ENCODE measurements at regions not wholly inside any gene's neighbourhood (a gene's known extent, or its start where the extent isn't known, plus 50 kb on each side); places are given as distances from the start of the nearest gene placed in this dataset.

DNA sequence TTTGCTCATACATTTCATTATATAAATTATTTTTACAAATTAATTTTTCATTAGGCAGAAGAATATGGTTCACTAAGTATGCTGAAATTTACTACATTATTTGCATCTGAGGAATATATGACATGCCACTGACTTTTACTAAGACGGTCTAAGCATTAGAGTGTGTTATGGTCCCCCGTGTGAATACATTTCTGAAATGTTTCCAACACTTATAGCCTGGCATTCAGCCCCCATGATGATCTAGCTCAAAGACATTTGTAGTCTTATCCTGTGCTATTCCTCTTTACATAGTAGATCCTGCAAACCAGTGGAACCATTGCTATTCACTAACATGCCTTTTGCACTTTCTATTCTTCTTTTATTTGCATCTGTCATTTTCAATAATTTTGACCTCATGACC is 1878.0 kb downstream of the MRPL39 start:
- no peak for DNase-seq (ENCODE audit: low read depth)

- DNase-seq (ENCODE audit: low read depth): no peak
Observed at GRCh38 chr21:23725576-23725975, 1881.7 kb downstream of the MRPL39 start.

DNA sequence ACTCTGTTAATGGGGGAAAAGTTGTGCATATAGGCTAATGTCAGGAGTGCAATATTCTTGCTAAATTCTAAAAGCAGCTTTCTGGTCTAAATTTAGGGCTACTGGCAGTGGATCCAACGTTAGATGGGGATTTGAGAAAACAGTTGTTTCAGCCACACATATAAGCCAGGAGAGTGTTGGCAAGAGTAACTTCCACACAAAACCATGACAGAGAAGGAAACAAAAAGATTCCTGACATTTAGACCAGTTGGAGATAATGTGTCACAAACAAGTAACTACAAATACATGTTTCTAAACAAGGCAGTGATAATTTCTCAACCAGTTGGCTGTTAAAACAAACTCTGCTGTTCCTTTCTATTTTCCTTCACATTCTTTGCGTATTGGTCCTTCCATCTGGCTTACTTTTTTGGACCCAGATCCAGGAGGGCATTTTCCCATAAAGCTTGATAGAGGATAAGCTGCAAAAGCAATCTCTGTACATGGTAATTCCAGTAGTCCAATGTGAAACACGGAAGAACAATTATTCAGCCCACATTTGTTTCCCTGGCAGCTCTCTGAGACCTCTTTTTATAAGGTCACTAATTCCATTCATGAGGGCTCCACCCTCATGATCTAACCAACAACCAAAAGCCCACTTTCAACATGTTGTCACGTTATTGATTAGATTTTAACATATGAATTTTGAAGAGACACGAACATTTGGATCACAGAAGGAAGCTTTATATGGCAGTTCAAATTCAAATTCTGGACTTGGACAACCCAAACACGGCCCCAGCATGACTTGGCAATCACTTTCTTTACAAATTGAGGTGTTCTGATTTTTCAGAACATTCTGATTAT is 1888.6 kb downstream of the MRPL39 start:
- no peak for DNase-seq (ENCODE audit: low read depth)

DNA sequence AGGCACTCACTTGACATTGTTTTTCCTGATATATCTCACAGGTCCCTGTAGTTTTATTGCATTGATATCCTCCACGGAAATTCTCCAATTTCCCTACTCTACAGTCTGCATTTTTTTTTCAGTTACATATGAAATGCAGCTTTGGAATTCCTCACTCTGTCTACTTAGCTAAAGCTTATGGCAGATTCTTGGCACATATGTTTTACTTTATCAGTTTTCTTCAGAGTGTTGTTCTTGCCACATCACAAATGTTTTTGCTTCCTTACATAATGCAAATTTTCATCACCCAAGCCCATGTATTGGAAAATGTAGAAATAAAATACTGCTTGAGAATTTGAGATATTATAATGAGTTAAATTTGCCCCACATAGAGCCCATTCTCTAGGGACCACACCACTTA is 1895.1 kb downstream of the MRPL39 start:
- no peak for DNase-seq (ENCODE audit: low read depth)

GRCh38 chr21:23706431-23706830 is 1900.8 kb downstream of the MRPL39 start:
- no peak for DNase-seq (ENCODE audit: low read depth)

DNA sequence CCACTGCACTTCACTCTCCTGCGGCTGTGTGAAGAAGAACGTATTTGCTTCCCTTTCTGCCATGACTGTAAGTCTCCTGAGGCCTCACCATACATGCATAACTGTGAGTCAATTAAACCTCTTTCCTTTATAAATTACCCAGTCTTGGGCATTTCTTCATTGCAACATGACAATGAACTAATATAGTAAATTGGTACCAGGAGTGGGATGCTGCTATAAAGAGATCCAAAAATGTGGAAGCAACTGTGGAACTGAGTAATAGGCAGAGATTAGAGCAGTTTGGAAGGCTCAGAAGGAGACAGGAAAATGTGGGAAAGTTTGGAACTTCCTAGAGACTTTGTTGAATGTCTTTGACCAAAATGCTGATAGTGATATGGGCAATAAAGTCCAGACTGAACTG is 1907.9 kb downstream of the MRPL39 start:
- DNase-seq (ENCODE audit: low read depth): no peak

GRCh38 chr21:23698619-23699018 is 1908.7 kb downstream of the MRPL39 start:
- no peak for DNase-seq (ENCODE audit: low read depth)

DNA sequence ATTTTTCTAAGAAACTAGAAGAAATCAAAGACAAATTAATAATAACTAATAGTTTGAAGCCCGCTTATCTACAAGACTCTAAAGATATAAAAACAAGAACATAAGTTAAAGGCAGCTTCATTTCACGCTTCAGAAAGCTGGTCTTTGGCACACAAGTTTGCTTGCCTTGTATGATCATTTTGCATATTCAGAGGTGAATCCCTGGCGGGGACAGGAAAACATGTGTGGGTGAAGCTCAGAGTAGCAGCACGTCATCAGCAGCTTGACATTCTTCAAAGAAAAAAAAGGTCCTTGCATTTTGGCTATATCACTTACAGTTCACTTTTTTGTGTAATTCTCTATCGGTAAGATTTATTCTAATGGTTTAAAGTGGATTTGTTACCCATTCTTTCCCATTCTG is 1911.8 kb downstream of the MRPL39 start:
- DNase-seq (ENCODE audit: low read depth): no peak

- no peak for DNase-seq (ENCODE audit: low read depth)
Observed at GRCh38 chr21:23694390-23694789, 1912.9 kb downstream of the MRPL39 start.

DNA sequence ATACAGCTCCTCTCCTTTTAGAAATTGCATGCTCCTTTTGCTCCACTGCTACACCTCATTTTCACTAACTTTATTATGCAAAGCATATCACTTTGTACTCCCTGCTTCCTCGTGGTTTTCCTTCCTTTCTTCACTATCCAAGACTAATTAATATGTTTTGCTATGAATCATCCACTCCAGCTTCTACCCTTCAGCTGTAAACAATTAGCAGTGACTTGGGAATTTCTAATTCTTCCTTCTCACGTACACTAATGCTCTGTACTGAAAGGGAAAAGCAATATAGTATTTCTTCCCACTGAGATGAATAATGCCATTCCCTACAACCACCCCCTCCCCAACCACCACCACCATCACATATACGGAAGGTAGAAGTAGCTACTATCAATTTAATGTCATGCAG is 1917.0 kb downstream of the MRPL39 start:
- no peak for DNase-seq (ENCODE audit: low read depth)

DNA sequence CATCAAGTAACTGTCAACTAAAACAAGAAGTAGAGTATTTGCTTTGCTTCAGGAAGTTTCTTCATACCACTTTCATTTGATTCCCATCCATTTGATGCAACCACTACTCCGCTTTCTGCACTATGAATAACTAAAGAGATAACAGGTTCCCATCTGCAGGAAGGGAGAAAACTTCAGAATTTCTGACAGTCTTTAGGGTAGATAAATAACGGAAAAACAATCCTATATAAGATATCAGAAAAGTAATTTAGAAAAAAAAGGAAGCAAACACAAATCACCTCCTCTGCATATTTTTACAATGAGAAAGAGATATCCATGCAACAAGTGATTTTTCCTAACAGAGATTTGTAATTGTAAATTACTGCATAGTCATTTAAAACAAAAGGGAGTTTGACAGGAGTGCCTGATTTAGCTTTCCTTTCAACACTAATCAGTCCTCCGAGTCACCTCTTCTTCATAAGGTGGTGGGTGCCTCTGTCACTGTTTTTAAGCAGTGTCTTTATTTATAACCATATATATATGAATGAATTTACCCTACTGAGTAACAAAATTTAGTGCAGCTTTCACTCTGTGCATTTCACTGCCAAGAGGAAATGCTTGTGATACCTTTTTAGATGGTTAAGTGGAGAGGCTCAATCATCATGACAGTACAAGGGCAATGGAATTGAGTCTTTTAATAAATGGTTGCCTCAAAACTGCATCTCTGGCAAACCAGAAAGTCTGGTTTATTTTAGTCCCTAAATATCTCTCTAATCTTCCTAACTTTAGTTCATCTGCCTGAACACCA is 1920.4 kb downstream of the MRPL39 start:
- no peak for DNase-seq (ENCODE audit: low read depth)

DNA sequence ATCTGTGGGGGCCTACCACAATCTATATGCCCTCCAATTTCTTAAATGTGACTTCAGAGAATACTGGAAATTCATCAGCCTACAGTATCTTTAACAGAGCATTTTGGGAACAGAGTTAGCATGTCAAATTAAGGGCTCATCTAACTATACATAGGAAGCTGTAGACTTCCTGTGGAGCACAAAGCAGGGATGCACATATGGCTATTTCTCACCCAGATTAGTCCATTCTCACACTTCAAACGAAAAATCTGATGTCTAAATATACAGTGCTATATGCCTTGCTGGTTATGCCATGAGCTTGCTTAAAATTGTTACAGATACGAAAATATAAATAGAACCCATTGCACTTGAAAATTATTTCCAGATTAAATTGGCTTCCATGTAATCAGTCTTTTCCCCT is 1922.8 kb downstream of the MRPL39 start:
- no peak for DNase-seq (ENCODE audit: low read depth)

DNA sequence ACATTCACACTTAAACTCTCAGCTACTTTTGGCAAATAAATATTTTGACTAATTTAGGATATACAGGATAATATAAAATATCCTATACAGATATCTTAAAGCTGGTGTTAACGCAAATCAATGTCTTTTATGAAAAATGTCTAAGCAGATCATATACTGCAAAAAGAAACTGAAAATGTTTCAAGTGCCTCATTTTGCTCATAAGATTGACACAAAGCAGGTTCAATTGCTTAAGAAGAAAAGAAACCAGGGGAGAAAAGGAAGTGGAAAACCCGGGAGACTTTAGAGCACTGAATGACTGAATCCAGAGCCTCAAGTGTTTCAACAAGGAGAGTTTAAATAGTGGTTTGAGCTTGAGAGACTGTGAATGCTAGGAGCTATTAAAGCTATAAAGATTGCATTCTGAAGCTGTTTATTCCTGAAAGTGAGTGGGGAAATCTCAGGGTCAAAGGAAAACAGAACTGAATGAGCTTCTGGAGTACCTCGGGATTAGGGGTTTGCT is 1943.0 kb downstream of the MRPL39 start:
- no peak for DNase-seq (ENCODE audit: low read depth)

DNA sequence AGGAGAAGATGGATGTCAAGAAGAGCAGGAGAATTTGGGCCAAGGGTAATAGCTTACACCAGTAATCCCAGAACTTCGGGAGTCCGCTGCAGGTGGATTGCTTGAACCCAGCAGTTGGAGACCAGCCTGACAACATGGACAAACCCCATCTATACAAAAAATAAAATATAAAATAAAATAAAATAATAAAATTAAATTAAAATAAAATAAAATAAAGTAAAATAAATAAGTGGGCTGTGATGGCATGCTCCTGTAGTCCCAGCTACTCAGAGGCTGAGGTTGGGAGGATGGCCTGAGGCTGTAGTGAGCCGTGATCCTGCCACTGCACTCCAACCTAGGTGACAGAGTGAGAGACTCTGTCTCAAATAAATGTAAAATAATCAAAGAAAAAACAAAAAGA is 1946.7 kb downstream of the MRPL39 start:
- no peak for DNase-seq (ENCODE audit: low read depth)

- no peak for DNase-seq (ENCODE audit: low read depth)
Observed at GRCh38 chr21:23644768-23645167, 1962.5 kb downstream of the MRPL39 start.

DNA sequence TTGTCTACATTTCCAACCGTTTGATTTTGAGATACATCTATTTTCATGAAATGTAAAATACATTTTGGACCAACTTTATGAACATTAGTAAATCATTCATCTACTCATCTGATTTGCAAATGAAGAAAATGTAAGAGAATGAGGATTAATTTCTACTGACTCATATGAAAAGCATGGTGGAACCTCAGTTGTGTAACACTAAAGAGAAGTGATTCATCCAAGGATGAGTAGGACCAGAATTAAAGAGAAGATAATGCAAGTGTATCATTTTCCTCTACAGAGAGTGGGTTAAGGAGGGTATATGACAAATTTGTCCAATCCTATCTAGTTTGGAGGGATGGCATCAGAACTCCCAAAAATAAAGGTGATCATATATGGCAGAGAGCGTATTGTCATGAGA is 1967.6 kb downstream of the MRPL39 start:
- peak; percentile 38 for DNase-seq (ENCODE audit: low read depth)

DNA sequence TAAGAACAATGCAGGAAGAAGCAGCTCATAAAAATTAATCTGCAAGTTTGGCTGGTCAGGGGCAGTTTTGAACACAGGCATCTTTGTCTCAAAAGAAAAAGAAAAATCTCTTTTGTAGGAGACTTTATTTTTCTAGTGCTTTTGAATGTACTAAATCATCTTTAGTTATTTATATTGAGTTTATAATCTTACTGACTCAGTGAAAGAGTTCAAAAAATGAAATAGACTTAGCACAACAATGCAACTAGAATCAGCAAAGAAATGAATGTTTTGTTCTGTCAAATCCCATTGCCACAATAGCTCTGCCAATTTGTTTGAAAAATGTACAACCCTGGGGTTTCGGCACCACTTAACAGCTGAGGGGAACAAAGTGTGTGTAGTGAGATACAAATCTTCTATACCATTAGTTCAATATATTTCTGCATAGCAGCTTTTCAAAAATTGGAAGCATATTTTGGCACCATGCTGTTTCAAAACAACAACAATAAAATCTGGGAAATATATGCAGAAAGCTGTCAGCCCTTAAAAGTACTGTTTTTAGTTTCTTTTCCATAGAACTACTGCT is 1969.1 kb downstream of the MRPL39 start:
- DNase-seq (ENCODE audit: low read depth): no peak

DNA sequence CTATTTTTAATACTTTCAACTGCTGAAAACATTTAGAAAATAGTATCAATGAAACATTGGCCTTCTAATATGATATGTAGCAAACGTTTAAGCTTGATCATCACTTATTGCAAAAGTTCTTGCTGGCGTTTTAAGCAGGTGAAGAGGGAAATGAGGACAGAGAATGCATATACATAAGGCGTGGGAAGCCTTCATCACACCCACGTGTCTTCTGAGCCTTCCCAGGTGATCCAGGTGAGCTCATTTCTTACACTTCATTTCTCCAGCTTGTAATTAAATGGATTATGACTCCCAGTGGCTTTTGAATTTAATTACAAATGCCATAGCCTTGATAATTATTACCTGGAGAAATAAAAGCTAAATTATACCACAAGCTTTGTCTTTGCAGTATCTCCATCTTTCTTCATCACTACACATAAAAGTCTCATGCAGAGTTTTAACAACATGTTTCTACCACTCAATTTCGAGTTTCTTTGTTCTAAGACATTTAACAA is 1973.8 kb downstream of the MRPL39 start:
- no peak for DNase-seq (ENCODE audit: low read depth)

DNA sequence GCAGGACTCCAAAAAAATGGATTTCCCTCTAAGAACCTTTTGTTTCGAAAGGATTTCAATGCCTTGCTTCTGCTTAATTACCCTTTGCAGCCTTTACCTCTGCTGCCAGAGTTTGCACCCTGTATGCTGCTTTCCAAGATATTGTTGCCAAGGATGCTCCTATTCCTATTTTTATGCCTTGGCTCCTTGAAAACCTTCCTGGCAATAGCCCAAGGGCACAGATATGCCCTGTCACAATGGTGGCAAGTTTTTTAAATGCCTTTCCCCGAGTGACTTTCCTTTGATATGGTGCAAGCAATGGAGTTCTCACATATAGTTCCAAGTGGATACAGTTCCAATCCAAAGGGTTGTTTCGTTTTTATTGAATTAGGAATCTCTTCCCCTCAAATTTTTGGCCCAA is 1983.0 kb downstream of the MRPL39 start:
- DNase-seq (ENCODE audit: low read depth): no peak

- DNase-seq (ENCODE audit: low read depth): no peak
Observed at GRCh38 chr21:23613014-23613413, 1994.3 kb downstream of the MRPL39 start.

- no peak for DNase-seq (ENCODE audit: low read depth)
Observed at GRCh38 chr21:23612210-23612609, 1995.1 kb downstream of the MRPL39 start.

- DNase-seq (ENCODE audit: low read depth): no peak
Observed at GRCh38 chr21:23607782-23608431, 1999.4 kb downstream of the MRPL39 start.
